C4-2B (cell line): ENCODE measurements at regions not wholly inside any gene's neighbourhood (a gene's known extent, or its start where the extent isn't known, plus 50 kb on each side); places are given as distances from the start of the nearest gene placed in this dataset.

Experiments
- CTCF ChIP-seq: fragments of 450-650 bp; conservative IDR thresholded peaks from 2 replicates; pipeline ENCODE4 v1.5.1; 2017; ENCODE audit warnings: mild to moderate bottlenecking
- ZFX ChIP-seq: fragments of 450-650 bp; IDR thresholded peaks from 2 replicates; pipeline ENCODE4 v1.6.1; 2017

- no peak for TF ChIP-seq CTCF
- no peak for TF ChIP-seq ZFX
These were observed 434.5 kb downstream of the CCSER2 start for GRCh38 chr10:84762754-84763394.
